Tibial nerve (tissue), 3 donors: ENCODE measurements at regions not wholly inside any gene's neighbourhood (a gene's known extent, or its start where the extent isn't known, plus 50 kb on each side); places are given as distances from the start of the nearest gene placed in this dataset.

ENCODE experiments used
- POLR2A ChIP-seq, 2 donors: fragments of 450-650 bp; IDR thresholded peaks; one replicate each; pipeline ENCODE4 v1.6.1; 2017; ENCODE audit warnings: antibody characterized with exemption in 2 of 2, mild to moderate bottlenecking in 2 of 2, moderate library complexity in 2 of 2
- TF ChIP-seq, protein P1 (sequence below), 5 experiments: fragments of 200-600 bp in 3 of 5; fragments of 450-650 bp in 2 of 5; sonication (generic) in 3 of 5; IDR thresholded peaks; one replicate each; pipeline ENCODE4 v1.5.1; 2016 to 2019; ENCODE audit warnings: antibody characterized with exemption in 5 of 5, mild to moderate bottlenecking in 3 of 5, moderate library complexity in 2 of 5

- TF ChIP-seq POLR2A (IDR thresholded peaks at IDR 0.05), result no peak
- TF ChIP-seq, protein P1, sequence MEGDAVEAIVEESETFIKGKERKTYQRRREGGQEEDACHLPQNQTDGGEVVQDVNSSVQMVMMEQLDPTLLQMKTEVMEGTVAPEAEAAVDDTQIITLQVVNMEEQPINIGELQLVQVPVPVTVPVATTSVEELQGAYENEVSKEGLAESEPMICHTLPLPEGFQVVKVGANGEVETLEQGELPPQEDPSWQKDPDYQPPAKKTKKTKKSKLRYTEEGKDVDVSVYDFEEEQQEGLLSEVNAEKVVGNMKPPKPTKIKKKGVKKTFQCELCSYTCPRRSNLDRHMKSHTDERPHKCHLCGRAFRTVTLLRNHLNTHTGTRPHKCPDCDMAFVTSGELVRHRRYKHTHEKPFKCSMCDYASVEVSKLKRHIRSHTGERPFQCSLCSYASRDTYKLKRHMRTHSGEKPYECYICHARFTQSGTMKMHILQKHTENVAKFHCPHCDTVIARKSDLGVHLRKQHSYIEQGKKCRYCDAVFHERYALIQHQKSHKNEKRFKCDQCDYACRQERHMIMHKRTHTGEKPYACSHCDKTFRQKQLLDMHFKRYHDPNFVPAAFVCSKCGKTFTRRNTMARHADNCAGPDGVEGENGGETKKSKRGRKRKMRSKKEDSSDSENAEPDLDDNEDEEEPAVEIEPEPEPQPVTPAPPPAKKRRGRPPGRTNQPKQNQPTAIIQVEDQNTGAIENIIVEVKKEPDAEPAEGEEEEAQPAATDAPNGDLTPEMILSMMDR (IDR thresholded peaks at IDR 0.05), result no peak
Observed at GRCh38 chr6:74579047-74579446, 626.8 kb downstream of the COL12A1 start.
